WI38 (cell line): ENCODE measurements at regions not wholly inside any gene's neighbourhood (a gene's known extent, or its start where the extent isn't known, plus 50 kb on each side); places are given as distances from the start of the nearest gene placed in this dataset.
"Not testable (repeated sequence)": the region's sequence is repeated elsewhere in the genome, so short reads cannot be mapped to it uniquely, and the experiment has no call there.

ENCODE experiments used
- H3K4me3 ChIP-seq: 2 replicates; pipeline ENCODE4 v1.5.1; 2011; ENCODE audit warnings: low read depth, mild to moderate bottlenecking, control low read depth, low read length
- CTCF ChIP-seq: IDR thresholded peaks from 2 replicates; pipeline ENCODE4 v1.5.1; 2012; ENCODE audit warnings: low read depth, mild to moderate bottlenecking, control low read depth, low read length

- no peak overlapping the region for H3K4me3 ChIP-seq
- no peak for TF ChIP-seq CTCF
Observed at GRCh38 chr18:42544901-42545300, 570.6 kb downstream of the RIT2 start.

GRCh38 chr18:42545825-42546224 is 569.7 kb downstream of the RIT2 start:
- no peak for TF ChIP-seq CTCF
- H3K4me3 ChIP-seq = no peak overlapping the region

- no peak overlapping the region for H3K4me3 ChIP-seq
- TF ChIP-seq CTCF = no peak
Observed at GRCh38 chr18:42548493-42548892, 567.0 kb downstream of the RIT2 start.

- no peak overlapping the region for H3K4me3 ChIP-seq
- TF ChIP-seq CTCF = no peak
Observed at GRCh38 chr18:42549596-42549995, 565.9 kb downstream of the RIT2 start.

GRCh38 chr18:42552559-42552958 is 562.9 kb downstream of the RIT2 start:
- not testable (repeated sequence) for H3K4me3 ChIP-seq

GRCh38 chr18:42559069-42559690 is 556.3 kb downstream of the RIT2 start:
- H3K4me3 ChIP-seq = no peak overlapping the region
- TF ChIP-seq CTCF = no peak

- no peak overlapping the region for H3K4me3 ChIP-seq
- no peak for TF ChIP-seq CTCF
Observed at GRCh38 chr18:42561521-42561920, 554.0 kb downstream of the RIT2 start.

- H3K4me3 ChIP-seq = no peak overlapping the region
- TF ChIP-seq CTCF = no peak
Observed at GRCh38 chr18:42563995-42564394, 551.5 kb downstream of the RIT2 start.
